ENCODE measurements at regions not wholly inside any gene's neighbourhood (a gene's known extent, or its start where the extent isn't known, plus 50 kb on each side); places are given as distances from the start of the nearest gene placed in this dataset.
A peak's percentile ranks its signal among the peaks of the same experiment; 100 is the strongest.
"Not testable (repeated sequence)": the region's sequence is repeated elsewhere in the genome, so short reads cannot be mapped to it uniquely, and the experiment has no call there.

DNA sequence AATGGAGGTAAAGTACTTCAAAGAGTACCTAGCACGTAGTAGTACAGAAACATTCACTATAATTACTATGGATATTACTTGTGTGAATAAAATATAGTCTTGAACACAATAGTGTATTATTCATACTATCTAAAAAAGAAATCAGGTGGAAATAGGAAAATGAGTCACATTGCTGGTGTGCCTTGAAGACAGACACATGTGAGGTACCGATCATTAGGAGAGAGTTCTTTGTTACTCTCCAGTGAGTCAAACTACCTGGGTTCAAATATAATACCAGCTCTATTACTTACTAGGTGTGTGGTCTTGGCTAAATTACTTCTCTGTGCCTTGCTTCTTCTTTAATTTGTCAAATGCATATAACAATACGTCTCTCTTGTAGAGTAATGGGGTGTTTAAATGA is 50.8 kb upstream of the BEND6 start:
- no peak for DNase-seq

DNA sequence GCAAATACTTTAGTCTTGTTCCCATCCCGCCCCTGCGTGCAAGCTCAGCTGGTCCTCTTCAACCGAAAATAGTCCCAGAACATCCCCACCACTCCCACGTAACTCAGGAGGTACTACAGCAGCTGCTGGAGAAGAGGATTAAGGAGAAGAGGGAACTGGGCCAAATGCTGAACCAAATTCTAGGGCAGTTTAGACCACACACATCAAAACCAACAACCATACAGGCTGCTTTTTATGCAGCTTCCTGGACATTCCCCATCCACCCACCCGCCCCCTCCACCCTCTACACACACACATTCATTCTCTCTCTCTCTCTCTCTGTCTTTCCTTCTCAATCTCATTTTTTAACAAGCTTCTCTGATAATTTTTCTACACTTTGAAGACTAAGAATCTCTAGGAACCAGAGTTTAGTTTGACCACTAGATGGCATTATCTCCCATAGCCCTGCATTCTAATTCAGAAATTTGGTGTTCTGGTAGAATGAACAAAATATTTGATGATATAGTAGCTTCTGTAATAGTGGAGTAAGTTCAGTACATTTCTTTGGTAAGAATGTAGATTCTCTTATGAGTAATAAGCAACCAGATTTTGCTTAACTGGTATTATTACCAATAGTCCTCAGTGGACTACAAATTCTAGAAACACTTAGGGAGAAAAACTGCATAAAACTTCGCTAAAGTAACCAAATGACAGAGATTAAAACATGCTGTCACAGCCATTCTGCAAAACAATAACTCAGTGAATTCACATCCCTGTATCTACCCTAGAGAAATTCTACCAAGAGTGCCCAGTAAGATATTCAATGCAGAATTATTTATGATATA is 52.1 kb upstream of the BEND6 start:
- DNase-seq: no peak

DNA sequence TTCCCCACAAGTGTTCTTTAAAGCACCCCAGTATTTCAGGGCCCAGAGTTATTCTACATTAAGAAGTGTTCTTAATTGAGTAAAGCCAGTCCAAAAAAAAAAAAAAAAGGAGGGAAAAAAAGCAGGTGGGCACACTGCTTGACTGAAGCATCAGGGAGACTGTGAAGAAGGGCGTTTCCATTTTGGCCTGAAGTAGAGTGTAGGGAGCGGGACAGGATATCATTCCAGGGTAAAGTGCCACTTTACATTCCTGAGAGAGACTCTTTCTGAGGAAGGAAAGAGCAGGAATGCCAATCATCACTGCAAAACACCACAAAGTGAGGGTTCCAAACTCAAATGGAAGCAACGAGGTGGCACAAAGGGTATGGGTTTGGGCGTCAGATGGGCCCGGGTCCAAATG is 54.1 kb upstream of the BEND6 start:
- no peak for DNase-seq

GRCh38 chr6:56899753-56900152 is 55.2 kb upstream of the BEND6 start:
- no peak for DNase-seq

DNA sequence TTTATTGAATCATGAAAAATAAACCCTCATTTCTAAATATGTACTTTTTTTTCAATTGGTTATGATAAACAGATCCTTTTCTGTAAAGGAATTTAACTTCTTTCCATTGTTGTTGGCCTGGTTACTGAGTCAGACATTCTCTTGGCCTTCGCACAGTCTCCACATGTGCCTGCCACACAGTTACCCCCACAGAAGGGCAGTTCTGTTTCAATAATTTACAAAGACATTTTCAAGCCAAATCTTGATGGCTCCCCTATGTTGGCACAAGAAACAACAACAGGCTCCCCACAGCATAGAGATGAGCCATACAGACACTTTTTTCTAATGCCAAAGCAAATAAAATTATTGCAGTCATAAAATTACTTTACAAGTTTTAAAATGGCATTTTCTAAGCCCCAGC is 55.6 kb upstream of the BEND6 start:
- no peak for DNase-seq

- no peak for DNase-seq
Observed at GRCh38 chr6:56897789-56898529, 56.9 kb upstream of the BEND6 start.

DNA sequence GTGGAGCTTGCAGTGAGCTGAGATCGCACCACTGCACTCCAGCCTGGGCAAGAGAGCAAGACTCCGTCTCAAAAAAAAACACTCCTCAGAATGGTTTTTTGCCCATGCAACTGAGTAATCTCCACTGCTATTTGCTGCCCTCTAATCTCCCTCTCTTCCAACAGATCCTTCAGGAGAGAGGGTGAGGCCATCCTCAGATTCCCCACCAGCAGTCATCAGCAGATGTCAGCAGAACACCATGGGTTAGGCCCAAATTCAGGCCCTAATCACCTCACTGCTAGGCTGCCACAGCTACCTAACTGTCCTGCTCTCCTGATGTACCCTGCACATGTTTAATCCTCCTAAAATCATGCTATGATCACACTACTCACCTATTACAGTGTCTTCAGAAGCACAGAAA is 63.2 kb upstream of the BEND6 start:
- DNase-seq: no peak

DNA sequence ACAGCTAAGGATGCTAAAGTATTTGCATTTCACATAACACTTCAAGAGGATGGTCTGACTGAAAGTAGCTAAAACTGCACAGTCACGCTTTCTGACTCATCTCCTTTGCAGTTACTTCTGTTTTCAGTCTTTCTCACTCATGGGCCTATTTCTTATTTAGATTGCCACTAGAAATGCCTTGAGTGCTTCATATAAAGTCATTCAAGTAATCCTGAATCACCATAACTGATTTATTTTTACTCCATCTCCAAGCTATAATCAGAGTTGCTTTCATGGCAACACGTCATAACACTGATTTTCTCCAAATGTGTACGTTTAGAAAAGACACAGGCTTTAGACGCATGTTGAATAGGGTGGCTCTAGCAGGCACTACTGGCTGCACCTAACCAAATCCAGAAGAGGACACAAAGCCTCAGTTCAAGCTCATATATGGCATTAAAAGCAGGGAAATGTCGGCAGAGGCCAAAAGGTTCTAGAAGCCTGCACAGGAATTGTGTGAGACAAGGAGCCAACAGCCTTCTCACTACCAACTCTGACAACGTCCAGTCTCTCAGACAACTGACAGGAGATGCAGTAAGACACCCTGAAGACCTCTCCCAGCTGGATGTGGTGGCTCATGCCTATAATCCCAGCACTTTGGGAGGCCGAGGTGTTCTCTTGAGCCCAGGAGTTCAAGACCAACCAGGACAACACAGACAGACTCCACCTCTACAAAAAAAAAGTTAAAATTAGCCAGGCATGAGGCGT is 64.1 kb upstream of the BEND6 start:
- peak; percentile 21 for DNase-seq

DNA sequence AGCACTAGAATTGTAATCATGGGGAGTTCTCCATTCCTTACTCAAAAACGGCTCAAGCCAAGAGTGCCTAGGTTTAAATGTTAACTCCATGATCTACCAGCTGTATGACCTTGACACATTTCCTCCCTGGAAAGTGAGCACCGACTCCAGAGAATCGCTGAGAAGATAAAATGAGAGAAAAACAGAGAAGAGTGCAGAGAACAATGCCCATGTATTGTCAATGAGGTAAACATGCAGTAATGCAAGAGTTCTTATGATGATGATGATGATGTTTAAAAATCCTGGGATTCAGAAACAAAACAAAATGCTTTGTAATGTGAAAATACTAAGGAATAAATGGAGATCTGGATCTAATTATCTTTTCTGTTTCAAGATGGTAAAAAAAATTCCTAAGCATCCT is 64.8 kb upstream of the BEND6 start:
- no peak for DNase-seq

DNA sequence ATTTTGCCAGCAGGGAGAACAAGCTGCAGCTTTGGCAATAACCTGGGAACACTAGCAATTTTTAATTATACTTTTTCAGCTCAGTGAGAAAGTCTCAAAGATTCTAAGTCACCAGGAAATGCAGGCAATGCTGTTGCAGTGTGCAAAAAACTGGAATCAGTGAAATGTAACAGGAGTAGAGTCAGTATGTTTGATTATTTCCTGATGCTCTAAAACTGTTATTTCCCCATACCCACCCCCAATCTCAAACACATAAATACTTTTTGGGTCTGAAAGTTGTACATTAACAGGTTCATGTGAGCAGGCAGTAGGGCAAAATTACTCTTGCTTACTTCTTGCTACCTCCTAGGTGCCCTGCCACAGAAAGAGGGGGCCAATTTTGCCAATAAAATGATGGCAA is 65.4 kb upstream of the BEND6 start:
- DNase-seq: no peak

GRCh38 chr6:56888687-56889086 is 66.2 kb upstream of the BEND6 start:
- DNase-seq: no peak

GRCh38 chr6:56887086-56887485 is 67.8 kb upstream of the BEND6 start:
- DNase-seq: no peak

DNA sequence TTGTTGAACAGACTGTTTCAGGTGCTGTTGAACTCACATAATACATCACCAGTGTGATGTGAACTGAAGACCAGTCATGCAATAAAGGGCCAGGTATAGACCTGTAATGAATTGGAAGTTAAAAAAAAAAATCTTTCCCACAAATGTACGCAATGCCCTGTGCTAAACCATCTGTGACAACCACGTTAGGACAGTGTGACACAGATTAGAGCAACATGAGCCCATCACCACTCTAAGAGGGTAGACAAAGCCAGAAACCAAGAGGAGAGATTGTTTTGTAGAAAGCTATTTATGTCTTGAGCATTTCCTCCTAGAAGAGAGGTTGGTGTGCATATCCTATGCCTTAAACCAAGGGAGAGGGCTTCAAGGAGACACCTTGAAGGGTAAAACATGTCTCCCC is 77.0 kb upstream of the BEND6 start:
- no peak for DNase-seq

GRCh38 chr6:56875961-56876360 is 78.9 kb upstream of the BEND6 start:
- no peak for DNase-seq

- DNase-seq: no peak
Observed at GRCh38 chr6:56875523-56875922, 79.4 kb upstream of the BEND6 start.

- no peak for DNase-seq
Observed at GRCh38 chr6:56874328-56874727, 80.6 kb upstream of the BEND6 start.

DNA sequence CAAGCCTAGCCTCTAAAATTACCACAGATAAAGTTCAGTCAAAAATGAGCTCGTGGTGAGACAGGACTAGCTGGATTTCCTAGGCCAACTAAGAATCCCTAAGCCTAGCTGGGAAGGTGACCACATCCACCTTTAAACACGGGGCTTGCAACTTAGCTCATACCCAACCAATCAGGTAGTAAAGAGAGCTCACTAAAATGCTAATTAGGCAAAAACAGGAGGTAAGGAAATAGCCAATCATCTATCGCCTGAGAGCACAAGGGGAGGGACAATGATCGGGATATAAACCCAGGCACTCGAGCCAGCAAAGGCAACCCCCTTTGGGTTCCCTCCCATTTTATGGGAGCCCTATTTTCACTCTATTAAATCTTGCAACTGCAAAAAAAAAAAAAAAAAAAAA is 84.9 kb upstream of the BEND6 start:
- DNase-seq: not testable (repeated sequence)

- DNase-seq: no peak
Observed at GRCh38 chr6:56869346-56869745, 85.6 kb upstream of the BEND6 start.

DNA sequence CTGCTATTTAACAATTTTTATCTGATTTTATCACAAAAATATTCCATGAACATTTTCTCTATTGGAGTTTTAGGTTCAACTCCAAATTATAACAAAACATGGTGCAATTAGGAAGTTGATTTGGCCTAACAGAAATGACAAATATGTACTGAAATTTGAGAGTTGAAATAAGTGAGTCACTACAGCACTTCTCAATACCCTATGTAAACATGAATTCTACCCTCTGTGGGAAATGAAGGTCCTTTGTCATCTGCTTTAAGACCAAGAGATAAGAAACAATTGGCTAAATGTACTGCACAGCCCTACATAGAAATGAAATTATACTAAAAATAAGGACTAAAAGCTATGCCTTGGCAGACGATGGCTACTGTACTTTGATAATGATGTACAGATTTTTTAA is 86.2 kb upstream of the BEND6 start:
- no peak for DNase-seq

DNA sequence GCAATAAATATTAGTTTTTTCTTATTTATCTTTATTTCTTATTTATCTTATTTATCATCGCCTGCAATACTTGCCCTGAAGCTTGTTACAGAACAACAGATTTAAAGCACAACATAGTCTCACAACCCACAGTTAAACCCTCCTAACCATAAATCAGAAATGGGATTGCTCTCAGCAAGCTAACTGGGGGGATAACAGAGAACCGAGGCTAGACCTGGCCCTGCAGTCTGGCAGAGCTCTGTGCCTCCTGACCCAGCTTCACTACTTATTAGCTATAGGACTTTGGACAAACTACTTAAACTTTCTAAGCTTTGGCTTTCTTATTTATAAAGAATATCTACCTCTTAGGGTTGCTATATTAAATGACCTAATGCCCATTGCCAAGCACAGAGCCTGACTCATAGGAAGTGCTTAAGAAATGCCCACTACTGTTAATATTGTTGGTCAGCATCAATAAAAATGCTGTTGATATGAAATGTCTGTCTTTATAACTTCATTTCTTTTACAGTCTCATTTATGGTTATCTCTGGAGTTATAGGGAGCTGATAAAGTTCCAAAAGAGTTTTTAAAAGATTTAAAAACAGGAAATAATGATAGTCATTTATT is 87.9 kb upstream of the BEND6 start:
- no peak for DNase-seq

DNA sequence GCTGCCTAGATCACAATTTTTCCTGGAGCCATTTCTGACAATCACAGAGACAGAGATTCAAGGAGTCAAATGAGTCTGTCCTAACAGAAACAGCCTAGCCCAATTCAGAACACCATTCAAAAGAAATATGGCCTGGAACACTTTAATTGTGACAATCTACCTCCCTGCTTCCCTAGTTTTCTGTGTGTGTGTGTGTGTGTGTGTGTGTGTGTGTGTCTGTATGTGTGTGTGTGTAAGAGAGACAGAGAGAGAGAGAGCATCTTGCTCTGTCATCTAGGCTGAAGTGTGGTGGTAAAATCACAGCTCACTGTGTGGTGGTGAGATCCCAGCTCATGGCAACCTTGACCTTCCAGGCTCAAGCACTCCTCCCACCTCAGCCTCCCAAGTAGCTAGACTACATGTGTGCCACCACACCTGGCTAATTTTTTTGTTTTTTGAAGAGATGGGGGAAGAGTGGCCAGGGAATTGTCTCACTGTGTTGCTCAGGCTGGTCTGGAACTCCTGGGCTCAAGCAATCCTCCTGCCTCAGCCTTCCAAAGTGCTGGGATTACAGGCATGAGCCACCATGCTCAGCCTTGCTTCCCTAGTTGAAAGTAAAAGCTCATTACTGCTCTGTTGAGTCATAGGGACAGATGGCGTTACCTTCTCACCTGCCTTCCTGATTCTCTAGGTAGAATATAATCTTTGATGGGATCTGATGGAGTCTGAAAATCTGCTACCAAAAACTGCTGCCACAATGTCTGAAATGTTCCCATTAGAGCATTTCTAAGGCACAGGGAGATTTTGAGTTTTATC is 89.6 kb upstream of the BEND6 start:
- DNase-seq: no peak

GRCh38 chr6:56864171-56864616 is 90.7 kb upstream of the BEND6 start:
- DNase-seq: no peak
